Glomerular endothelial cell (primary cell): ENCODE measurements at regions not wholly inside any gene's neighbourhood (a gene's known extent, or its start where the extent isn't known, plus 50 kb on each side); places are given as distances from the start of the nearest gene placed in this dataset.
A peak's percentile ranks its signal among the peaks of the same experiment; 100 is the strongest.
"Not testable (repeated sequence)": the region's sequence is repeated elsewhere in the genome, so short reads cannot be mapped to it uniquely, and the experiment has no call there.

Experiments used
- DNase-seq: peaks from one replicate; pipeline ENCODE4 v3.0.0-alpha.2; 2011; ENCODE audit warnings: low read depth, low spot score; ENCODE audit errors: extremely low read depth

DNA sequence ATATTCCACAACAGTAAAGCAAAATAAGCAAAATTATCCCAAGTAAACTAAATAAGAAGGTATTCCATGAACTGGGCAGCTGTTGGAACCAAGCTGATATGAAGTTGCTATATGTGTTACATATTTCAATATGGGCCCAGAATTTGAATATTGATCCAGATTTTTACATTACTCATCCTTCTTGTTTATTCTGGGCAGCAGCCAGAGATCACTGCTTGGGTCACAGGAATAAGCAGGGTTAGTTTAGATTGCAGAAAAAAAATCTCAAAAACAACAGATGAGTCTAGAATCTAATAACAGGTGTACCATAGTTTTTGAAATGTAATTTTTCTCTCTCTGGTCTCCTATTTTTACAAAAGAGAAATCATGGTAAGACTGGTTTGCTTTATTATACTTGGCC, 171.5 kb upstream of the NAMPT start:
- DNase-seq: no peak

DNA sequence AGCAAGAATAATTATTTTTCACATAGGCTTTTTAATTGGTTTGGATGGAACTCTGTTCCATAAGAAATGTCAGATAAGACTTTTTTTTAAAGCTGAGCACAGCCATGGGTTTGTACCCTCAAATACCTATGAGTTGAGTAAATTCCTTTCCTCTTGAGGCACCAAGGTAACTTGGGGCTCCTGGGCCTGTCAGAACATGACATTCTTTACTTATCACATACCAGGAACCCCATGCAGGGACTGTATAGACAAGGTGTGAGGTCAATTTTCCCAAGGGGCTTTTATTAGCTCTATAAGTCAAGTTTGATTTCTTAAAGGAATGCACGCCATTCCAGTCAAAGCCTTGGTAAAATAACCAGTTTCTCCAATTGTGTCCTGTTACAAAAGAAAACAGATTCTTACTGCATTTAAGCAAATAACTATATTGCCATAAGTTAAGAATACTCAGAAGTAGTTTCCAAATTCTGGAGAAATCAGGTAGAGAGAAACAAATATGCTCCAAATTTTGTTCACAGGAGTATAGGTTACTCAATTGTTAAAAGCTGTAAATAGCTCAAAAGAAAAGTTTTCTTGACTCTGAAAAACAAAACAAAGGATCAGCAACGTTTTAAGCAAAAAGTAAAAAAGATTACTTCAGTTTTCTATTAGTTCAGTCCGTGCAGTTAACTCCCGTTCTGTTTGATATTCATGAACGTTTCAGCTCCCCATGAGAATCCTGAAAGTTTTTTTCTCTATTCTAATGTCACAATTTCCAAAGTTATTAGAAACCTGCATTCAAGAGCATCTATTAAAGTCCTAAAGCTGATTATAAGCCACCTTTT, 167.5 kb upstream of the NAMPT start:
- DNase-seq: no peak

DNA sequence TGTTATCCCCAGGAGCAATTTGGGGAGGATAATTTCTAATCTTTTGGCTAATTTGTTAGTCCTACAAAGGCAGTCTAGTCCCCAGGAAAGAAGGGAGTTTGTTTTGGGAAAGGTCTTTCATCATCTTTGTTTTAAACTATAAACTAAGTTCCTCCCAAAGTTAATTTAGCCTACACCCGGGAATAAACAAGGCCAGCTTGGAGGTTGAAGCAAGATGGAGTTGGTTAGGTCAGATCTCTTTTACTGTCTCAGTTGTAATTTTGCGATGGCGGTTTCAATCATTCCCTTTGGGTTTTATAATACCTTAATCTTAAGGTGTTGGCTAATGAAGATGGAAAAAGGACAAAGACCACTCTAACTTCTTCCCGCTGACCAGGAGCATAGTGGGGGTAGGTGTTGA, 166.4 kb upstream of the NAMPT start:
- DNase-seq: no peak

DNA sequence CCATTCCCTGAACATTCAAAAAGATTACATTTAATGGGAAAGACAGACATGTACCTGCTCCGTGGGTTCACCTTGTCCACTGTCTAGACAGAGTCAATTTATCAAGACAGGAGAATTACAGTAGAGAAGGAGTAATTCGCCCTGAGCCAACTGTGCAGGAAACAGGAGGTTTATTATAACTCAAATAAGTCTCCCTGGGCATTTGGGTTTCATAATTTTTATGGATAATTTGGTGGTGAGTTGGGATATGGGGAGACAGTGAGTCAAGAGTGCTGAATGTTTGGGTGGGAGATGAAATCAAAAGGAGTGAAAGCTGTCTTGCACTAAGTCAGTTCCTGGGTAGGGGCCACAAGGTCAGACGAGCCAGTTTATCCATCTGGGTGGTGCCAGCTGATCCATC, 165.9 kb upstream of the NAMPT start:
- no peak for DNase-seq

DNA sequence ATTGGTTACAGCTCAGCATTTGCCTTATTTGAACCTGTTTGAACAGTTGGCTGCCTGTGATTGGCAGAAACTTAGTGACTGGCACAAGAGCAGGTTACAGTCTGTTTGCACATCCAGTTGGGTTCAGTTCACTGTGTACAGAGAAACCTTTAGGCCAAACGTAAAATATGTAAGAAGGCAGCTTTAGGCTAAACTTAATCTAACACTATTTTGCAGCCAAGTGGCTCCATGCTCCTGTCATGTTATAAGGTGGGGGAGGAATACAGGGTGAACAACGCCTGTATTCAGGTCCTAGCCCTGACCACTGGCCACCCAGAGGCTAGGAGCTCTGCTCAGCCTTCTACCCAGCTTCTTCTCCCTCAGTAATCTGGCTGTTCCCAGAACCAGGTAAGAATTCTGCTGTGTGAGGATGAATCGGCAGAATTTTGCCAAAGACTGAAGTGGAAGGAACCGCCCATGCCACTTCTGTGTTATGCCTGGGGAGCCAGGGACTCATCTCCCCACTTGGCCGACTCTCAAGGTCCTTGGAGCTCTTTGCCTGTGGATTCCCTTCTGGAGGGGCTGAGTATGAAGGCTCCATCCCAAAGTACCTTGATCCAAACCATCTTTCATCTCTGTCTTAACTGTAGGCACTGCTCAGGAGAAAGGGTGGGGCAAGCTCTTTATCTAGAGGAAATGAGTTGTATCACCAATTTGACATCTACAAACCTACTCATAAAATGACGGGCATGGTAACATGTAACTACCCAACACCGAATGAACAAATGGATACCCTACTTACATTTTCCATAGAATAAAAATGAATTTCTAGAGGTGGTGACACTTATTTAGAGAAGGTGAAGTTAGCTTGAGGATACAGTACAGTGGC, 164.4 kb upstream of the NAMPT start:
- DNase-seq: no peak

DNA sequence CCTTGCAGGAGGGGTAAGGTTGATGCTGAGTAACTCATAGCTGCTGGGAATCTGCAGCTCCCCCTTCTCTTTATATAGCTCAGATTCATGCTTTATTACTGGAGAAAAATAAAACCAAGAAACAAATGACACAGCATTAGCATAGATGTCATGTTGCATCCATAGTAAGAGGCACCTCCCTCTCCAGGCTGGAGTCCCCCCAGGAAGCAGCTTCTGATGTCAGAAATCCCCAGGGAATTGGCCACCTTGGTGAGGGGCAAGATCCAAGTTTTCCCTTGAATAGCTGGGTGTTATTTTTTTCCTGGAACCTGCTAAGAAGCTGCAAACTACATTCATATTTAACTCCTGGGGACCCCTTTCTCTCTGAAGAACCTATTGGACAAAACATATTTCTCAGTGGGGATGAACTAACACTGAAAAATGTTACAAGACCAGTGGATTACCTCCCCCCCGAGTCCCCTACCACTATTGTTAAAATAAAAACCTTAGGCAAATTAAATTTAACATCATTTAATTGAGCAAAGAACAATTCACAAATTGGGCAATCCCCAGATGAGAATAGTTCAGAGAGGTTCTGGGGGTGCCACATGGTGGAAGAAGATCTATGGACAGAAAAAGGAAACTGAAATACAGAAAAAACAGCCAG, 163.7 kb upstream of the NAMPT start:
- no peak for DNase-seq

DNA sequence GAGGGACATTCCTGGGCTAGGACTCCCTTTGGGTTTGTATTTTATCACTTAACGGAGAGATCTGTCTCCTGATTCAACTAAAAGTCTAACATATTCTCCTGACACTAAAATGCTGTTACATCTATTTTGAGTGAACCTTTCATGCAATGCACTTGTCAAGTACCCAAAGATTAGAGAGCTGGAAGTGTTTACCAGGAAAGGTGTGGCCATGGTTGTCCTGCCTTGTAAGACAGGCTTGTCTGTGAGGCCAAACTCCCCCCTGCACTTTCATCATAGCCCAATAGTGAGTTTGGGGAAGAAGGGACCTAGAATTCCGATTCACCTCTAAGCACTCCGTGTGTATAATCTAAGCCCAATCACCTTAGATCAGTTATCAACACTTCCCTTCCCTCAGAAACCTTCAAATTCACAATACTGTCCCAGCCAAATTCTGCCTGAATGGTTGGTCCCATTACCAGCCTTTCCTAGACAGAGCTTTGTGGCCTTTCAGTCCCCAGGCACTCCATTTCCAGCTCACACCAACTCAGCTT, 162.6 kb upstream of the NAMPT start:
- DNase-seq: no peak

DNA sequence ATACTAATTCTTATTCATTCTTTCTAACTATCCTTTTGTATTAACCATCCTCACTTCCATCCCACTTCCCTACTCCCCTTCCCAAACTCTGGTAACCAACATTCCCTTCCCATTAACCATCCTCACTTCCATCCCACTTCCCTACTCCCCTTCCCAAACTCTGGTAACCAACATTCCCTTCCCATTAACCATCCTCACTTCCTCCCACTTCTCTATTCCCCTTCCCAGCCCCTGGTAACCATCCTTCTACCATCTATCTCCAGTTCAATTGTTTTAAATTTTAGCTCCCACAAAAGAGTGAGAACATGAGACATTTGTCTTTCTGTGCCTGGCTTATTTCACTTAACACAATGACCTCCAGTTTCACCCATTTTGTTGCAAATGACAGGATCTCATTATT, 160.6 kb upstream of the NAMPT start:
- not testable (repeated sequence) for DNase-seq

DNA sequence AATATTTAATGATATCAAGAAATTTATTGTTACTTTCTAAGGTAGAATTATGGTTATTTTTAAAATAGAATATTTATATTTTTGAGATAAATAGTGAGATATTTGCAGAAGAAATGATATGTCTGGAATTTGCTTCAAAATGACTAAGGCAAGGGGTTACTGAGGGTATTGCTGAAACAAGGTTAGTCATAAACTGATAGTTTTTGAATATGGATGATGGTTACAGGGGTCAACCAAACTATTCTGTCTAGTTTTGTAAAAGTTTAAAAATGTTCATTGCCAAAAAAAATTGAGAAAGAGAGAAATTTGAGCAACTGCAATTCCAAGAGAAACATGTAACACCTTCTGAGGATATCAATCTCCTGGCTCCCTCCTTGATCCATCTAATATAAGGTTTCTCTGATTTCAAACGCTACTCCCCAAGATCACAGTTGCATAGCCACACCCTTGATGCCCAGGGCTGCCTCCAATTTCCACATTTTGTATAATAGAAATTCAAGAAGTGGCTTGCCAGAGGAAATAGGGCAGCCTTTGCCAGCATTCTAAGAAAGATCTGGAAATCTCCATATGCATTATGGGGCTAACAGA, 159.4 kb upstream of the NAMPT start:
- DNase-seq: no peak

DNA sequence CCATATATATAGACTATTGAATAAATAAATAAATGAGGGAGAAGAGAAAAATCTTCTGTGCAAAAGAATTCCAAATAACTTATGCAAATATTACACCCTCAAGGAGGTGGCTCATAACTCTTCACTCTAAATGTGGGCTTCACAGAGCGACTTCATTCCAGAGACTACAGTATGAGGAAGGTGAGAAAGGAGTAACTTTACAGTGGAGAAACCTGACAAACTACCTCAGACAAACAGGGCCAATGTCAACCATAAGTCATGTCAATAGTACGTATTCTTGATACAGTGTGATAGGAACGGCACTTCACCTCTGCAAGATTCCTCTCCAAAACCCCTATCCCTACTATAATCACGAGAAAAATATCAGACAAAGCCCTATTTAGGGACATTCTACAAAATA, 158.4 kb upstream of the NAMPT start:
- DNase-seq: no peak

DNA sequence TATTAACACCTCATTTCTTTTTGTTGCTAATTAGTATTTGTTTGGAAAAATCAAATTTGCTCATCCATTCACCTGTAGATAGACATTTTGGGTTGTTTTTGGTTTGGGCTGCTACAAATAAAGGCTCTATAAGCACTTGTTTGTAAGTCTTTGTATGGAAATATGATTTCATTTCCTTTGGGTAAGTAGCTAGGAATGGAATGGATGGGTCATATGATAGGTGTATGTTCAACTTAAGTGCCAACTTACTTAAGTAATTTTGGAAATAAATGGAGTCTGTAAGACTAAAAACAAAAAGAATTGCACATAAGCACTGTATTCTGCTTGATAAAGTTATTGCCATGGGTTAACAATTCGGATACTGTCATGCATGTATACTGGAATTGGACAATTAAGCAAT, 157.7 kb upstream of the NAMPT start:
- no peak for DNase-seq

DNA sequence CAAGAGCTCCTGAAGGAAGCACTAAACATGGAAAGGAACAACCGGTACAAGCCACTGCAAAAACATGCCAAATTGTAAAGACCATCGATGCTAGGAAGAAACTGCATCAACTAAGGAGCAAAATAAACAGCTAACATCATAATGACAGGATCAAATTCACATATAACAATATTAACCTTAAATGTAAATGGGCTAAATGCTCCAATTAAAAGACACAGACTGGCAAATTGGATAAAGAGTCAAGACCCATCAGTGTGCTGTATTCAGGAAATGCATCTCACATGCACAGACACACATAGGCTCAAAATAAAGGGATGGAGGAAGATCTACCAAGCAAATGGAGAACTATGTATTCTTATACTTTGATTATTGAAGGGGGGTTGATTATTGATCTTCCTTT, 156.6 kb upstream of the NAMPT start:
- DNase-seq: not testable (repeated sequence)

DNA sequence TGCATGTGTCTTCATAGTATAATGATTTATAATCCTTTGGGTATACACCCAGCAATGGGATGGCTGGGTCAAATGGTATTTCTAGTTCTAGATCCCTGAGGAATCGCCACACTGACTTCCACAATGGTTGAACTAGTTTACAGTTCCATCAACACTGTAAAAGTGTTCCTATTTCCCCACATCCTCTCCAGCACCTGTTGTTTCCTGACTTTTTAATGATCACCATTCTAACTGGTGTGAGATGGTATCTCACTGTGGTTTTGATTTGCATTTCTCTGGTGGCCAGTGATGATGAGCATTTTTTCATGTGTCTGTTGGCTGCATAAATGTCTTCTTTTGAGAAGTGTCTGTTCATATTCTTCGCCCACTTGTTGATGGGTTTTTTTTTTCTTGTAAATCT, 152.2 kb upstream of the NAMPT start:
- DNase-seq: not testable (repeated sequence)

DNA sequence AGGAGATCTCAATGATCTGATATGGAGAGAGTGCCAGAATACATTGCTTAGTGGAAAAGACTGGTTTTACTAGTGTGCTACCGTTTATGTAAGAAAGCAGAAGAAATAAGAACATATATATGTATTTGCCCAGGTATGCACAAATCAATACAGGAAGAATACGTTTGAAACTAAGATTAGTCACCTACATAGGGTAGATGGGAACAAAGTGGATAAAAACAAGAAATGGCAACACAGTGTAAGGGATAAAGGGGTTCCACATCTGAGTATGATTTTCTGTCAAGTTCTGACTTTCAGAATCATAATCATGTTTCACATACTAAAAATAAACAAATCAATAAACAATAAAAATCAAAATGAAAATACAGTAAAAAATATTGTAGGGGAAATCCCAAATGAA, 148.6 kb upstream of the NAMPT start:
- DNase-seq: no peak

DNA sequence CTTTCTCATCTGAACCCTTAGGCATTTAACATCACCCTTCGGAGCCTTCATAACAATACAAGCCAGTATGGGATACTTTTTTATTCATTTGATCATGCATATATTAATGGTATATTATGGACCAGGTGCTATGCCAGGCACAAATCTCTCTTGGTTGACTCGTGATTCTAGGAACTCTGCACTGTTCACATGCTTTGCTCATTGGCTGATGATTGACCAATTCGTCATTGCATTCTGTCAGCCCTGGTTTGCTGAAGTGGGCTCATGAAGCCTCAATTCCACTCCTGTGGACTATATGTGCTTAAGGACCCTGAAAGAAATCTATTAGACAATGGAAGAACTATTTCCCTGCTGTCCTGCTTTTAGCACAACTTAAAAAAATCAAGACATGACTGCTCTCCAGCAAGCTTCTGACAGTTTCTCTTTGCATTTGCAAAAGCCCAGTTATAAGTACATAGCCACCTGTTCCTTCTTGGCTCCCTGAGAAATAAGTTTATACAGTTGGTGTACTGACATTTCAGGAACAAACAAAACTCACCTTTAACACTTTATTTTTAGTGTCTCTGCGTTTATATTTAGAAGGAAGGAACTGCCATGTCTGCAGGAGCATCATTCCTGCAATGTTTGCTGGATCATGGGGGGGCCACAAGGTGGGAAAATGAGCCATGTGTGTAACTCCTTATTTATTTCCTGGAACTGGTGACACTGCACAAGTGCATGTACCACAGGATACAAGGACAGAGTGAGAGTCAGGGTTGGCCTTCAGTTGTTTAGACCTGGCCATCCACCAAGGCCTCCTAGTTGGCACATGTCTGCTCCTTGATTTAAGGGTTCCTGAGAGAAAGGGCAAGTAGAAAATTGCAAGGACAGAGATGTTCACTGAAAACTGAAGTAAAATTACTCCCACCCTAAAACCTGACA, 146.0 kb upstream of the NAMPT start:
- DNase-seq: no peak

DNA sequence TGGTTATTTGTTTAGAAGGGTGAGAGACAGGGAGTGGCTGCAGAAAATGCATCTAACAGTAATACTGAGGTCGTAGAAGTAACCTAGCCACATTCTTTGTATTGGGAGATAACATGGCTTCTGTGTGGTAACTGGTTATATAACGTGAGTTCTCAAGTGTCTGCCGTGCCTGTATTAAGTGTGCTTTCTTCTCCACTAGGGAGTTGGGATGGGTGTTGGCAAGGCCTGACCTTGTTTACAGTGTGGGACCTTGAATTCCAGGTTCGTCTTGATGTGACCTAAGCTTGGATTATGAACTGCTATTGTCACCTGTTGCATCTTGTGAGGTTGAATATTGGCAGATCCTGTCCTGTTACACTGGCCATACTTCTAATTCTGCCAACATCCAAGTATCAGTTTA, 145.3 kb upstream of the NAMPT start:
- DNase-seq: no peak

DNA sequence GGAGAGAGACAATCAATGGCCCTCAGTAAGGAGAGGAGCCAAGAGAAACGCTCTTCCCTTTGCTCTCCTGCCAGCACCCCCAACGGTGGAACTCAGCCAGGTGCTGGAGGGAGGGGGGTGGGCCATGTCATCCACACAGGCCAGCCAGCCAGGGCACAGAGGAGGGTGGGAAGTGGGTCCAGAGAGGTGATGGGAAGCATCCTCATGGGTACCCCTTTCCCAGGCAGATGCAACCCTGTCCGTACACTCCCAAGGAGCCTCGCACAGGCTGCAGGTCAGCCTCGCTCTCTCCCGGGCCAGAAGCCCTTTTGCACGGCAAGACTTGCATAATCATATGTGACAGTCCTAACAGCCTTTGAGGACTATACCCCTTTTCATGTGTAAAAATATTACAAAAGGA, 142.0 kb upstream of the NAMPT start:
- DNase-seq: no peak

DNA sequence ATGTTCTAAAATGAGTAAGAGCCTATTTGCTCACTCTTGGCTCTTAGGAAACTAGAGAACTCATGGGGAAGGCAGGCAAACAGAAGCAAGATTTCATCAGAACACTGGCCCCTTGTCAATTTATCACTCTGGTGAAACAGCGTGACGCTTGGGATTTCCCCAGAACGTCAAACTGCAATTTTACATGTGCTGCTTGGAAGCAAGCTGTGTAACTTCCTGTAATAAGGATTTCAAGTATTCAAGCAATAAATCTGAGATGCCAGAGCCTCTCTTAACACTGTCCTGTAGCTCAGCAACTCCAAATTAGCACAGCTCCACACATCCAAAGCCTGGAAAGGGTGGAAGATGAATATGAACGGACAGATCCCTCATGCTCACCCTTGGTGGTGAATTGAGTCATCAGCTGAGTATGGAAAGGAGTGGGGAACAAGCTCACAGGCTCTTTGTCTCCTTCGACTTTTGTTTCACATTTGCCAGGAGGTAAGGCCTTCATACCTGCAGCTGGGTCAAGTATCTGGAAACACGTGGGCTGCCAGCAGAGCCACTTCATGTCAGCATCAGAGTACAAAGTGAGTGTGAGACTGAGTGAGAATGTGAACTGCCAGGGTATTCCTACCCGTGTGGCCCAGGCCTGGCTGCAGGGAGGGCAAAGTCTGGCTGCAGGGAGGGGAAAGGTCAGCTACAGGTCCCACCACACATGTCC, 140.4 kb upstream of the NAMPT start:
- DNase-seq: peak; percentile 68

DNA sequence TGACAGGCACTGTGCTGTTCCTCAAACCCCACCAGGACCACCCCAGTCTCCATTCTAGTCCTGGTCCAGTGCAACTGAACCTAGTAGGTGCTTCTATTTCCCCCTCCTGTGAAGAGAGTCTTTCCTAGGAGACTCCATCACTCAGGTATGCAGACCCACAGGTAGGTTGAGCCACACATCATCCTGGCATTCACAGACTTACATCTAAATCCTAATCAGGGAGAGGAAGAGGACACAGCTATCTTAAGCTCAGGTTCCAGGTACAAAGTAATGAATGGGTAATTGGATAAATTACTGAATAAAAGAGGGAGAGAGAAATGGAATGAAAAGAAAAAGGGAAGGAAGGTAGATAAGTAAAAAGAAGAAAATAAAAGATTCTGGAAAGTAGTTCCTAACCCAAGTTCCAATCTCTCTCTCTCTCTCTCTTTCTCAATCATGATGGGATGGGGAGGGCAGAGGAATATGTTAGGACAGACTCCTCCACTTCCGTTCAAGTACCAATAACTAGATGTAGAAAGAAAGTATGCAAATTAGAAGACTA, 139.8 kb upstream of the NAMPT start:
- DNase-seq: no peak
